ENCODE measurements at regions not wholly inside any gene's neighbourhood (a gene's known extent, or its start where the extent isn't known, plus 50 kb on each side); places are given as distances from the start of the nearest gene placed in this dataset.

DNA sequence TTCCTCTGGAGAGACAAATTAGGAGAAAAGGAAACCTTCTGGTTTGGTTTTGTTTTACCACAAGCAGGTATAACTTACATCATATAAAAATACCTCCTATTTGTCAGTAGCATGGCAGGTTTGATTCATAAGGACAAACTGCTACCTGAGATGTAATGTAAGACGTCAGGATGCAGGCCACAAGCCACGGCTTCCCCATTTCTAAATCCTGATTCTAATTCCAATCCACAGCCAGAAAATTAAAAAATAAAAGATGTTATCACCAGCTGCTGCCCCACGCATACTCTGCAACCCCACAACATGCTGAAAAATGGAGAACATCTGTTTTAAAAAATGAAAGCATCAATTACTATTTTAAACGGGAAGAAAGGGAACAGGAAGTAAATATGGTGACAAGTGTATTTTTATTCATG lies 197.6 kb downstream of the BCL11A start:
- TF ChIP-seq, protein P1, sequence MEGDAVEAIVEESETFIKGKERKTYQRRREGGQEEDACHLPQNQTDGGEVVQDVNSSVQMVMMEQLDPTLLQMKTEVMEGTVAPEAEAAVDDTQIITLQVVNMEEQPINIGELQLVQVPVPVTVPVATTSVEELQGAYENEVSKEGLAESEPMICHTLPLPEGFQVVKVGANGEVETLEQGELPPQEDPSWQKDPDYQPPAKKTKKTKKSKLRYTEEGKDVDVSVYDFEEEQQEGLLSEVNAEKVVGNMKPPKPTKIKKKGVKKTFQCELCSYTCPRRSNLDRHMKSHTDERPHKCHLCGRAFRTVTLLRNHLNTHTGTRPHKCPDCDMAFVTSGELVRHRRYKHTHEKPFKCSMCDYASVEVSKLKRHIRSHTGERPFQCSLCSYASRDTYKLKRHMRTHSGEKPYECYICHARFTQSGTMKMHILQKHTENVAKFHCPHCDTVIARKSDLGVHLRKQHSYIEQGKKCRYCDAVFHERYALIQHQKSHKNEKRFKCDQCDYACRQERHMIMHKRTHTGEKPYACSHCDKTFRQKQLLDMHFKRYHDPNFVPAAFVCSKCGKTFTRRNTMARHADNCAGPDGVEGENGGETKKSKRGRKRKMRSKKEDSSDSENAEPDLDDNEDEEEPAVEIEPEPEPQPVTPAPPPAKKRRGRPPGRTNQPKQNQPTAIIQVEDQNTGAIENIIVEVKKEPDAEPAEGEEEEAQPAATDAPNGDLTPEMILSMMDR (IDR thresholded peaks at IDR 0.05; ENCODE audit: borderline replicate concordance, extremely low read depth, low read length, poor library complexity, severe bottlenecking) = no peak
- no peak for TF ChIP-seq EZH2 (IDR thresholded peaks at IDR 0.05; ENCODE audit: borderline replicate concordance, low read depth, low read length, severe bottlenecking)
